Esophagus muscularis mucosa (tissue), 4 donors: ENCODE measurements at regions not wholly inside any gene's neighbourhood (a gene's known extent, or its start where the extent isn't known, plus 50 kb on each side); places are given as distances from the start of the nearest gene placed in this dataset.

Experiments
- EP300 ChIP-seq: sonication (generic); formaldehyde crosslinking; IDR thresholded peaks from one replicate; pipeline ENCODE4 v1.6.1; 2017; ENCODE audit warnings: antibody characterized with exemption
- POLR2A ChIP-seq: fragments of 450-650 bp; IDR thresholded peaks from one replicate; pipeline ENCODE4 v1.6.1; 2017; ENCODE audit warnings: antibody characterized with exemption, moderate library complexity, mild to moderate bottlenecking, low read depth
- POLR2AphosphoS5 ChIP-seq, 2 donors: sonication (generic); formaldehyde crosslinking; IDR thresholded peaks; one replicate each; pipeline ENCODE4 v1.6.1; 2017; ENCODE audit warnings: antibody characterized with exemption in 2 of 2
- TF ChIP-seq, protein P1 (sequence below), 3 experiments: fragments of 200-600 bp in 2 of 3; fragments of 450-650 bp in 1 of 3; sonication (generic) in 2 of 3; IDR thresholded peaks; one replicate each; pipeline ENCODE4 v1.5.1; 2017 to 2019; ENCODE audit warnings: antibody characterized with exemption in 3 of 3, mild to moderate bottlenecking in 2 of 3, moderate library complexity in 1 of 3

DNA sequence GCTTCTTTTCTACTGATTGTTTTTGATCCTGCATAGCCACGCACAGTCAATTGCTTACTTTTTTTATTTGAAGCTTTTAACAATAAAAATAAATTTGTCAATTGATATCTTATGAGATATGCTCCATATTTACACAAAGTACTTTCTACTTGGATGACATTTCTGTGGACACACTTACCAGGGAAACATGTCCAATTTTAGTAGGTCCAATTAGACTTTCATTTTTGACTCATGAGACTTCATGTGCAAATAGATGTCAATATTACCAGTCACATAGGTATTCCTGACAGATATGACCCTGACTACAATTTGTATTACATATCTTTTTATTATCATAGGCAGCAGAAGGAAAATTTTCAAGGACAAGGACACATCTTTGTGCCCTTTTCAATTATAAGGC, 219.9 kb upstream of the ANKRD50 start:
- TF ChIP-seq, protein P1, sequence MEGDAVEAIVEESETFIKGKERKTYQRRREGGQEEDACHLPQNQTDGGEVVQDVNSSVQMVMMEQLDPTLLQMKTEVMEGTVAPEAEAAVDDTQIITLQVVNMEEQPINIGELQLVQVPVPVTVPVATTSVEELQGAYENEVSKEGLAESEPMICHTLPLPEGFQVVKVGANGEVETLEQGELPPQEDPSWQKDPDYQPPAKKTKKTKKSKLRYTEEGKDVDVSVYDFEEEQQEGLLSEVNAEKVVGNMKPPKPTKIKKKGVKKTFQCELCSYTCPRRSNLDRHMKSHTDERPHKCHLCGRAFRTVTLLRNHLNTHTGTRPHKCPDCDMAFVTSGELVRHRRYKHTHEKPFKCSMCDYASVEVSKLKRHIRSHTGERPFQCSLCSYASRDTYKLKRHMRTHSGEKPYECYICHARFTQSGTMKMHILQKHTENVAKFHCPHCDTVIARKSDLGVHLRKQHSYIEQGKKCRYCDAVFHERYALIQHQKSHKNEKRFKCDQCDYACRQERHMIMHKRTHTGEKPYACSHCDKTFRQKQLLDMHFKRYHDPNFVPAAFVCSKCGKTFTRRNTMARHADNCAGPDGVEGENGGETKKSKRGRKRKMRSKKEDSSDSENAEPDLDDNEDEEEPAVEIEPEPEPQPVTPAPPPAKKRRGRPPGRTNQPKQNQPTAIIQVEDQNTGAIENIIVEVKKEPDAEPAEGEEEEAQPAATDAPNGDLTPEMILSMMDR (IDR thresholded peaks at IDR 0.05): no peak
- TF ChIP-seq POLR2AphosphoS5 (IDR thresholded peaks at IDR 0.05) (no peak), POLR2A (no peak), EP300 (no peak)
